Activated naive CD4-positive, alpha-beta T cell treated with anti-CD3 and anti-CD28 coated beads, Interleukin-2, amount 10 ng/mL, durations not matched to agents 7 days and 5 days (primary cell): ENCODE measurements at regions not wholly inside any gene's neighbourhood (a gene's known extent, or its start where the extent isn't known, plus 50 kb on each side); places are given as distances from the start of the nearest gene placed in this dataset.

ENCODE experiments used
- CTCF ChIA-PET: fragments of 350-600 bp; sonication (Branson Sonifier 250); formaldehyde crosslinking; loops from one replicate; lab custom pipeline; 2021; ENCODE audit warnings: antibody characterized with exemption; lab: Charles Lee
- DNase-seq: peaks from one replicate; pipeline ENCODE4 v3.0.0-alpha.2; 2020
- H3K27ac Mint-ChIP-seq: one replicate; pipeline ENCODE4 v1.8.0; 2021; ENCODE audit warnings: mild to moderate bottlenecking, moderate library complexity, mixed read lengths
- H3K27me3 Mint-ChIP-seq: one replicate; pipeline ENCODE4 v1.8.0; 2021; ENCODE audit warnings: mild to moderate bottlenecking, mixed read lengths
- H3K36me3 Mint-ChIP-seq: one replicate; pipeline ENCODE4 v1.8.0; 2021; ENCODE audit warnings: mixed read lengths
- H3K4me1 Mint-ChIP-seq: one replicate; pipeline ENCODE4 v1.8.0; 2021; ENCODE audit warnings: mixed read lengths
- H3K4me3 Mint-ChIP-seq: one replicate; pipeline ENCODE4 v1.8.0; 2021; ENCODE audit warnings: mild to moderate bottlenecking, moderate library complexity, mixed read lengths
- H3K9me3 Mint-ChIP-seq: one replicate; pipeline ENCODE4 v1.8.0; 2021; ENCODE audit warnings: mixed read lengths

DNA sequence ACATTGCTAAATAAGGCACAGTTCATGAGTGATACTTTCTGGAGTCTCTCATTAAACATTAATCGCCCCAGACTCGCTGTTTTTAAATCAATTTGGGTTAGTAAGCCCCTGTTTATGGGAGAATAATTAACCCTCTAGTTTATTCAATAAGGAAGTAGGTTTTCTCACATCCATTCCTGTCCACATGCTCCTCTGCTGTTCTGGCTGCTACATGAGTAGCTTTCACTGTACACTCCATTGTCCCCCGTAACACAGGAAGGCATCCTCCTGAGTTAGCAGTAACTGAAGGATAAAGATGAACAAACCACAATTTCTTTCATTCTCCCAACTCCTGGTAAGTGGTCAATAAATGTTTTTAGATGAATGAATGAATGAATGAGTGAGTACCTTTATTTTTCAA lies 378.5 kb downstream of the DIPK2A start:
- no peak overlapping the region for H3K4me3 Mint-ChIP-seq
- no peaks in the 10 kb centered on the region for H3K36me3 Mint-ChIP-seq
- no peaks in the 10 kb centered on the region for H3K9me3 Mint-ChIP-seq
- CTCF ChIA-PET: no interaction called here
- H3K27ac Mint-ChIP-seq: no peak overlapping the region
- no peak for DNase-seq
- H3K4me1 Mint-ChIP-seq: no peaks in the 10 kb centered on the region
- no peaks in the 10 kb centered on the region for H3K27me3 Mint-ChIP-seq

DNA sequence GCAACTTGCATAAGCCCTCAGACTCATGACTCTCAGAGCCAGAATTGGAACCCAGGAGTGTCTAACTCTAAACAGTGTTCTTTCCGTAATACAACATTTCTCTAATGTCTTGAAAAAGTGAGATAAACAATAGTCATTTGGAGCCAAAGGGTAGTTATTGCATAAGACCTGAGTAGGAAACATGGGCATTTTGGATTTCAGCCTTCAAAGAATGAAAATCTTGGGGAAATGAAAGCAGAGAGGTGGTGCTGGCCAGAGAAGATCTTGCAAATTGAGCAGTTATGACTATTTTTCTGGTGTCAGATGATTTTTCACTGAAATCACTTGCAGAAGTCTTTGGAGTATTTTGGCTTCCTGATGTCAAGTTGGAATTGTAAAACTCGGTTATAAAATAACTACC lies 379.4 kb downstream of the DIPK2A start:
- H3K36me3 Mint-ChIP-seq: no peaks in the 10 kb centered on the region
- no peak overlapping the region for H3K27ac Mint-ChIP-seq

DNA sequence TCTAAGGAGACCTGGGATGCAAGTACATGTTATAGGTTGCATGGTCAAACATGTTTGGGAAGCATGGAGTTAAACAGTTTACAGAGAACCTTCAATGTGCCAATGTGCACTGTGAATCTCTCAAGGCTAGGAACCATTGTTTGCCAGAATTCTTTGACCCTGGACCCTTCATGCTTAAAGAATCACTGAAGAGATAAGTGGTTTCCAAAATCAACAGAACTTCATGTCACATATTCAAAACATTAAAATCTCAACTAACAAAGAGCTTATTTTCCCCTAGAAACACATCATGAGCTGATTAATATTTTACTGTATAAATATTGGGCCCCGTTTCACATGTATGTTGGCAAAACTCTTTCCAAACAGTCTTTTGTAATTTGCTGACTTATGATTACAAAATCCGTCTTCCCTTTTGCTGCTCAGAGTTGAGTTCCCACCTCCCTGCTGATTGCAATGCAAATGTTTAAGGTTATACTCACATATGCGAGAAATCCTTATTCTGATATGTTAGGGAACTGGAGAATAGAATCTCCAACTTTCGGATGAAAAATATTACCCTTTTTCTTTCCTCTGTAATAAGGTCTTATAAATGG lies 380.2 kb downstream of the DIPK2A start:
- no peak overlapping the region for H3K4me3 Mint-ChIP-seq
- H3K27ac Mint-ChIP-seq: no peak overlapping the region
- DNase-seq: no peak
- H3K27me3 Mint-ChIP-seq: no peaks in the 10 kb centered on the region
- H3K36me3 Mint-ChIP-seq: no peaks in the 10 kb centered on the region
- CTCF ChIA-PET: no interaction called here
- H3K4me1 Mint-ChIP-seq: no peaks in the 10 kb centered on the region
- H3K9me3 Mint-ChIP-seq: no peaks in the 10 kb centered on the region

More for the DNA sequence above, 379.4 kb downstream of the DIPK2A start:
- Mint-ChIP-seq H3K4me1 (no peaks in the 10 kb centered on the region), H3K4me3 (no peak overlapping the region), H3K27me3 (no peaks in the 10 kb centered on the region), H3K9me3 (no peaks in the 10 kb centered on the region)
- DNase-seq: no peak
- CTCF ChIA-PET: no interaction called here

DNA sequence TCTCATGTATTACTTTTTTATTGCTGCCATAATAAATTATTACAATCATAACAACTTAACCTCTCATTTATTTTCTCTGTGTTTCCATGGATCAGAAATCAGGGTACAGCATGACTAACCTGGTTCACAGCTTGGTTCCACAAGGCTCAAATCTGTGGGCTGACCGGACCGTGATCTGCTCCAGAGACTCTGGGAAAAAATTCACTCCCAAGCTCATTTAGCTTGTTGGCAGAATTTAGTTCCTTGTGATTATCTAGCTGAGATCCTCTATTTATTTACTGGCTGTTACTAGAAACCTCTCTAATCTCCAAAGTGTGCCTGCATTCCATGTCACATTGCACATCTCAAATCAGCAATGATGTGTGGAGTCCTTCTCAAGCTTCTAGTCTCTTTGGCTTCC lies 386.6 kb downstream of the DIPK2A start:
- H3K9me3 Mint-ChIP-seq: no peaks in the 10 kb centered on the region
- no peak overlapping the region for H3K4me3 Mint-ChIP-seq
- no peaks in the 10 kb centered on the region for H3K4me1 Mint-ChIP-seq
- CTCF ChIA-PET: no interaction called here
- H3K36me3 Mint-ChIP-seq: no peaks in the 10 kb centered on the region
- no peak for DNase-seq
- no peak overlapping the region for H3K27ac Mint-ChIP-seq
- no peaks in the 10 kb centered on the region for H3K27me3 Mint-ChIP-seq

DNA sequence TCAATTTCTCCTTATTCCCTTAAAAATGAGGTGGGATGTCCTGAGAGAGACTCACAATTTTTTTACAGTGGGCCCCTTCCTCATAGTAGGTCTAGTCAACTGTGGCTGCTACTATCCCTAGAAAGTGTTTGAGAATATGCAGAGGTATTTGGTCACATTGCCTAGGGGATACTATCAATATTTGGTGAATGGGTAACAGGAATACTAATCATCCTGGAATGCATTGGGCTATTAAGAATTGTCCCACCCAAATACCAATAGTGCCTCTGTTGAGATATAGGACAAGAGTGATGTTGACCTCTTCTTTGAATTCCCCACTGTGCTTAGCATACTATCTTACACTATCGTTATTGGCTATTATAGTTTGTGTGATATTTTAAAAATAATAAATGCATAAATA lies 389.4 kb downstream of the DIPK2A start:
- DNase-seq: no peak
- no peak overlapping the region for H3K27ac Mint-ChIP-seq
- no peaks in the 10 kb centered on the region for H3K4me1 Mint-ChIP-seq
- CTCF ChIA-PET: no interaction called here
- no peak overlapping the region for H3K4me3 Mint-ChIP-seq
- no peaks in the 10 kb centered on the region for H3K27me3 Mint-ChIP-seq
- H3K36me3 Mint-ChIP-seq: no peaks in the 10 kb centered on the region
- H3K9me3 Mint-ChIP-seq: peaks cover 2% of the 10 kb centered on the region

DNA sequence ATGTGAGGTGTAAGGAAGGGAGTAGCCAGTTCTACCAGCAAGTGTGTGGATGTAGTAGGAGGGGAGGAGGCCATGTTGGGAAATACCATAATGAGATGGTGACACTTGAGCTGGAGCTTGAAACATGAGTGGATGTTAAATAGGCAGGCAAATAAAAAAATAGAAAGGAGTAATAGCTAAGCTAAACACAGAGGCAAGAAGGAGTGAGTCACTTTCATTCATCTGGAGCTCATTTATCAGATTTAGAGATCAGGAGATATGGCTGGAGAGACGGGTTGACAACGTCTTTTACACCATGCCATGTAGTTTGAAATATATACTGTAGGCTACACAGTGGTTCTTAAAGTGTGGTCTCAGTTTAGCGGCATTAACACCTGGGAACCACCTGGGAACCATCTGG lies 390.5 kb downstream of the DIPK2A start:
- no peaks in the 10 kb centered on the region for H3K27me3 Mint-ChIP-seq
- CTCF ChIA-PET: no interaction called here
- no peaks in the 10 kb centered on the region for H3K4me1 Mint-ChIP-seq
- no peak overlapping the region for H3K4me3 Mint-ChIP-seq
- no peak overlapping the region for H3K27ac Mint-ChIP-seq
- DNase-seq: no peak
- H3K9me3 Mint-ChIP-seq: peaks cover 4% of the 10 kb centered on the region
- no peaks in the 10 kb centered on the region for H3K36me3 Mint-ChIP-seq

DNA sequence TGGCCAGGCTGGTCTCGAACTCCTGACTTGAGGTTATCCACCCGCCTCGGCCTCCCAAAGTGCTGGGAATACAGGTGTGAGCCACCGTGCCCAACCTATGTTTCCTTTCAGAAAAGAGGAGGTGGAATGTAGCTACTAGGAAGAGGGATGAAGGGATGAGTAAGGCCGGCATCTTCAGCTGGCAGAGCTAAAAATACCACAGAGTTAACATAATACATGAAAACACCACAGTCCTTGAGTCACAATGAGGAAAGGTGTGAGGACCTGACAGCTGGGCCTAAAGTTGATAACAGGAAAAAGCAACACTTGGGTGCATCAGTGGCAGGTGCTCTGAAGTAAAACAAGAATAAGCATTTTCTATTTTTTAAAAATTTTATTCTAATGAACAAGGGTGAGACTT lies 392.2 kb downstream of the DIPK2A start:
- no peak overlapping the region for H3K27ac Mint-ChIP-seq
- no peak overlapping the region for H3K4me3 Mint-ChIP-seq
- no peaks in the 10 kb centered on the region for H3K36me3 Mint-ChIP-seq
- peaks cover 12% of the 10 kb centered on the region for H3K9me3 Mint-ChIP-seq
- DNase-seq: no peak
- no peaks in the 10 kb centered on the region for H3K27me3 Mint-ChIP-seq
- CTCF ChIA-PET: no interaction called here
- no peaks in the 10 kb centered on the region for H3K4me1 Mint-ChIP-seq

DNA sequence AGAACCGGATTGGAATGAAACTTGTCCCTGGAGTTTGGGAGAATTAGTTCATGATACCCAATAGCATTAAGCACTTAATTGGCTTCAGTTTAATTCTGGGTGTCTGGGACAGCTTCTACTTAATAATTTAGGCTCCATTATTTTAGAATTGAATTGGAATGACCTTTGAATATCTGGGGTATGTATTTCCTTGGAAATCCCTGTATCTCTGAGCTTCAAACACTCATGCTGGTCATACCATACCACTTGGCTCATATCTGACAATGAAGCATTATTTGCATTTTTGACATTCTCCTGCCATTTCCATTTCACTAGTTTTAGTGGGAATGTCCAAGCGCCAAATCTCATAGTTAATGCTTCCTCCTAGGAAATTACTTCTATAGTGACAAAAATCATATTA lies 393.1 kb downstream of the DIPK2A start:
- H3K9me3 Mint-ChIP-seq: peaks cover 14% of the 10 kb centered on the region

DNA sequence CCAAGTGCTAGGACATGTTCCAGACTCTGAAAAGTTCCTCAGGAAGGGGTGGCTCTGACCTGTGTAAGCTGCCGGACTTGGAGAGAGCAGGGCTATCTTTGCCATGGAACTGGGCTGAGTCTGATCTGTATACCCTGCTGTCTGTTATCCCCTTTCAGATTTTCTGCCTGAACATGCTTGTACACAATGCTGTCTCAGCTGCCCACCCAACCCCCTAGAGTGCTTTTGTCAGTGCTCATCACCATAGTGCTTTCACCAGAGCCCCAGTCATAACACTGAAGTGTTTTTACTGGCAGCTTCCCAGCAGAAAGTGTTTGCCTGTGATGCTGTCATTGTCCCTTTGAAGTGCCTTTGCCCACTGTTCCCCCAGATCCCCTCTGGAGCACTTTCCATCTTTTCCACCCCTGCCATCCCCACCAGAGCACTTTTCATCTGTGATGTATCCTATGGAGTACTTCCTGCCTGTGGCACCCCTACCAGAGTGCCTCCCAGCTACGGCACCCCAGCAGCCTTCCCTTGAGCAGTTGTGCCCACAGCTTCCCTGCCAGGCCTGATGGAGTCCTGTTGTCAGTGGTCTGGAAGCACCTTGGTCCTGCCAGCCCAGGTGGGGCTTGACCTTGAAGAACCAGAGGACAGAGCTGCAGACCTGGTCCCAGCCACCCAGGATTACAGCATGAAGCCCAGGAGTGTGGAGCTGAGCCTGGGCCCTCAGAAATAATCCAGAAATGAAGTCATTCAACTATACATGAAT lies 397.7 kb downstream of the DIPK2A start:
- Mint-ChIP-seq H3K4me3 (no peak overlapping the region), H3K9me3 (peaks cover 16% of the 10 kb centered on the region), H3K4me1 (no peaks in the 10 kb centered on the region), H3K27me3 (no peaks in the 10 kb centered on the region), H3K27ac (no peak overlapping the region), H3K36me3 (no peaks in the 10 kb centered on the region)
- CTCF ChIA-PET: interaction anchor here (0.6 kb wide), 1 partner anchor 340 kb away, joined by 3 read pairs; no protein-coding TSS in a partner anchor
- no peak for DNase-seq

More for the DNA sequence above, 393.1 kb downstream of the DIPK2A start:
- Mint-ChIP-seq H3K4me1 (no peaks in the 10 kb centered on the region), H3K27me3 (no peaks in the 10 kb centered on the region), H3K27ac (no peak overlapping the region), H3K36me3 (no peaks in the 10 kb centered on the region), H3K4me3 (no peak overlapping the region)
- DNase-seq: no peak
- CTCF ChIA-PET: no interaction called here

DNA sequence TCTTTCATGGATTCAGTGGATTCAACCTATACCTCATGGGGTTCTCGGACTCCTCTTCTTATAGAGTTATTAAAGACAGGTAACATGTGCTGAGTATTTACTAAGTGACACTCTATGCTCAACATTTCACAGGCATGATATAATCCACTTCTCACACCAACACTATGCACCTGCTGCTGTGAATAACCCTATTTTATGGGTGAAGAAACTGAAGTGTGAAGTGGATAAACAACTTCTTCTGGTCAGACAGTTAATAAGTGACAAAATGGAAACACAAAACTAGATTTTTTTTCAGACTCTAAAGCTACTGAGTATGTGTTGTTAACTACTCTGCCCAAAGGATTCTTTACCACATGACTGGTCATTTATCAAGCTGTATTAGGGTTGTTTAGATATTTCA lies 403.5 kb downstream of the DIPK2A start:
- no peak overlapping the region for H3K4me3 Mint-ChIP-seq
- no peak overlapping the region for H3K27ac Mint-ChIP-seq
- no peaks in the 10 kb centered on the region for H3K4me1 Mint-ChIP-seq
- H3K9me3 Mint-ChIP-seq: peaks cover 3% of the 10 kb centered on the region
- no peaks in the 10 kb centered on the region for H3K36me3 Mint-ChIP-seq
- H3K27me3 Mint-ChIP-seq: no peaks in the 10 kb centered on the region
- no peak for DNase-seq
- CTCF ChIA-PET: no interaction called here

DNA sequence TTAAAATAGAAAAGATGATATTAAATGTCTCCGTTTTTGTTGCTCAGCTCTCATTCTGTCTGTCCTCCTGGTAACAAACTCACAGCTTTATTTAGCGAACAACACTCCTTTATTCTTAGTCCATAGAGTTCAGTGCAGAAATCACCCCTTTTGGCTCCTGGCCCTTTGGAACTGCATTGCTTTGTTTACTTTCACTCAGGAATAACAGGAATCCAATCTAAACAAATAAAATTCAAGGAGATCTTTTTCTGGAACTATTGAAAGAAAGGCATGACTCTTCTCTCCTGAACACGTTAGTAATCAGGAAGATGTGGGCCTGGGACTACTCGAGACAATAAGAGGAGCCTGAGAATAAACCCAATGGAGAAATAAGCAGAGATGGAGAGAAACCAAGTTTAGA lies 409.2 kb downstream of the DIPK2A start:
- Mint-ChIP-seq H3K4me3 (no peak overlapping the region), H3K9me3 (peaks cover 2% of the 10 kb centered on the region), H3K36me3 (no peaks in the 10 kb centered on the region), H3K4me1 (no peaks in the 10 kb centered on the region), H3K27ac (no peak overlapping the region), H3K27me3 (no peaks in the 10 kb centered on the region)
- CTCF ChIA-PET: no interaction called here
- DNase-seq: no peak

DNA sequence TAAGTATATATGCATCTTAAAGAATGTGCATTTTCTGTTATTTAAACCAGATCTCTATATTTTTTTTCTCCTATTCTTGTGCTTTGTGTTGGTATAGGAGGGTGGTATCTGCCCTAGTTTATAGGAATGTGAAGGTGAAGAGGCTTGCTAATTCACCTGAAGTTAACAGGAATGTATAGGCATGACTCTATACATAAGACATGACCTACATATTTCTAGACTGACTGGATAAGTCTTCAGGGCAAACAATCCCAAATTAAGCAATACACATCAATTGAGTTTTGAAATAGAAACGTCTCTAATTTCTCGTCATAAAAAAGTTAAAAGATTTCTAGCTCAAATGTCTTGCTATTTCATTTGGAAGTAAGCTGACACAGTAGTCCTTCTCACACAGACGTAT lies 410.0 kb downstream of the DIPK2A start:
- Mint-ChIP-seq H3K4me1 (no peaks in the 10 kb centered on the region), H3K4me3 (no peak overlapping the region), H3K9me3 (peaks cover 2% of the 10 kb centered on the region), H3K27ac (no peak overlapping the region), H3K36me3 (no peaks in the 10 kb centered on the region), H3K27me3 (no peaks in the 10 kb centered on the region)
- CTCF ChIA-PET: no interaction called here
- DNase-seq: no peak

DNA sequence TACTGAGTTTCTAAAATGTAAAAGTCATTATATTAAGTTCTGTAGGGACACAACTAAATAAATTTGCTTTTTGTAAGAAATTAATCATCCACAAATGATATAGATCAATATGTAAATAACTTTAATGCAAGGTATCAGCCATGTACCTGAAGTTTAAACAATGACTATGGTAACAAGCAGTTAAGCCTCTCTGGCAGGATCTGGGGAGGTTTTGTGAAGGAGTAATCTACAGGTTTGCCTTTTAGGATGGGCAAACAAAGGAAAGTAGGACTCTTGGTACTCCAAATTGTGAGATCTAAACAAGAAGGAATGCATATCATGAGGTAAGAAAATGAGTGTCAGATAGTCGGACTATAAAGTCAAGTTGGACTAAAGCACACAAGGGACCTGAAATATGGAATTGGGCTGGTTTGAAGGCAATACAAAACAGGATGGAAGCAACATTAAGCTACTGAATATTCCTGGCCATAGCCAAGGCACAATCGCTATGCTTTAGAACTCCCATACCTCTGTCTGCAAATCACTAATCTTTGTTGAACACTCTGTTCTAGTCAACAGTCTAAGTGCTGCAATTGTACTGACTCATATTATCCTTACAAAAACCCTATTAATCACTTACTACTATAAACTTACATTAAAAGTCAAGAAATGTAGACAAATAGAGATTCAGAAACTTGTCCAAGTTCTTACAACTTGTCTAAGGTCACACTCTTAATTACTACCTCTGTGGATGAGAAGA lies 412.8 kb downstream of the DIPK2A start:
- Mint-ChIP-seq H3K27ac (no peak overlapping the region), H3K4me1 (no peaks in the 10 kb centered on the region), H3K27me3 (no peaks in the 10 kb centered on the region), H3K9me3 (no peaks in the 10 kb centered on the region), H3K36me3 (no peaks in the 10 kb centered on the region), H3K4me3 (no peak overlapping the region)
- CTCF ChIA-PET: no interaction called here
- DNase-seq: no peak

DNA sequence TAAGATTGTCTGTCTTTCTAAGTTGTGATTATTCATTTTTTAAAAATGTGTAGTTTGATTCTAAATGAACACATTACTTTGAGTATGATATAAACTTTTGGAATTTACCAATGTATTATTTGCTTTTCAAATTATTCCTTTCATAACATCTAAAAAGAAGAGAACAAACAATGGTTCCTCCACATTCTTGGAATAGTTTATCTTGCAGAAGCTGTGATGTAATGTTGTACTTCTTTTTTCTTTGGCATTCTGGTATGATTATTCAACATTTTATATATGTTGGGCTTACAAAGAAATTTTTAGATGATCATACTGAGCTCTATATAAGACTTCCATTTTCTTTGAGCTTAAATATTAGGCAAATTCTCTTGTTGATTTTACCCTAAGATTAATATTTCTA lies 419.2 kb downstream of the DIPK2A start:
- Mint-ChIP-seq H3K36me3 (no peaks in the 10 kb centered on the region), H3K9me3 (peaks cover 2% of the 10 kb centered on the region), H3K4me1 (no peaks in the 10 kb centered on the region), H3K4me3 (no peak overlapping the region), H3K27ac (no peak overlapping the region), H3K27me3 (no peaks in the 10 kb centered on the region)
- CTCF ChIA-PET: no interaction called here
- no peak for DNase-seq

DNA sequence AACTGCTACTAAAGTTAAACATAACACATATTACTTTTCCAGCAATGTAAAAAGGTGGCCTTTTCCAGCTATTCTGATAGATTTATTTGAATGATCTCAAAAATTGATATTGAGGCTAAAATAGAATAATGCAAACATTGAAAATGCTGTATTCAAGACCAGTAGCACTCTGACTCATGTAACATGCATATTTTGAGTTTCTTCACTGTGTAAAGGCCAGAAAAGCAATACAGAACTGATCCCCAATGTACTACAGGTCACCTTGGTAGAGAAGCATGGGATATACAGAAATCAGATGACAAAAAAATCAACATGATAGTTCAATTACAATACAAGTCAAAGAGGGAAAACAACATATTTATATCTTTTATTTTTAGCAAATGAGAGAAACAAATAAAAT lies 419.6 kb downstream of the DIPK2A start:
- Mint-ChIP-seq H3K4me3 (no peak overlapping the region), H3K27ac (no peak overlapping the region), H3K9me3 (peaks cover 2% of the 10 kb centered on the region), H3K27me3 (no peaks in the 10 kb centered on the region), H3K4me1 (no peaks in the 10 kb centered on the region), H3K36me3 (no peaks in the 10 kb centered on the region)
- DNase-seq: no peak
- CTCF ChIA-PET: no interaction called here
